Activated CD8-positive, alpha-beta memory T cell treated with anti-CD3 and anti-CD28 coated beads, Interleukin-2, amount 10 ng/mL, durations not matched to agents 7 days and 5 days (primary cell): ENCODE measurements at regions not wholly inside any gene's neighbourhood (a gene's known extent, or its start where the extent isn't known, plus 50 kb on each side); places are given as distances from the start of the nearest gene placed in this dataset.

ENCODE experiments used
- ATAC-seq: fragments of 150-1000 bp; cut with Tn5 transposase; one replicate; pipeline ENCODE4 v1.10.0; 2021; ENCODE audit warnings: moderate library complexity
- CTCF ChIA-PET: fragments of 350-600 bp; sonication (Branson Sonifier 250); formaldehyde crosslinking; loops from one replicate; lab custom pipeline; 2021; ENCODE audit warnings: antibody characterized with exemption; lab: Charles Lee
- DNase-seq: peaks from one replicate; pipeline ENCODE4 v3.0.0-alpha.2; 2020
- H3K27ac Mint-ChIP-seq: one replicate; pipeline ENCODE4 v1.8.0; 2021; ENCODE audit warnings: mild to moderate bottlenecking, mixed read lengths
- H3K27me3 Mint-ChIP-seq: one replicate; pipeline ENCODE4 v1.8.0; 2021; ENCODE audit warnings: mixed read lengths
- H3K36me3 Mint-ChIP-seq: one replicate; pipeline ENCODE4 v1.8.0; 2021; ENCODE audit warnings: mild to moderate bottlenecking, mixed read lengths
- H3K4me1 Mint-ChIP-seq: one replicate; pipeline ENCODE4 v1.8.0; 2021; ENCODE audit warnings: mixed read lengths
- H3K4me3 Mint-ChIP-seq: one replicate; pipeline ENCODE4 v1.8.0; 2021; ENCODE audit warnings: mild to moderate bottlenecking, moderate library complexity, mixed read lengths
- H3K9me3 Mint-ChIP-seq: one replicate; pipeline ENCODE4 v1.8.0; 2022; ENCODE audit warnings: low read depth, mixed read lengths

DNA sequence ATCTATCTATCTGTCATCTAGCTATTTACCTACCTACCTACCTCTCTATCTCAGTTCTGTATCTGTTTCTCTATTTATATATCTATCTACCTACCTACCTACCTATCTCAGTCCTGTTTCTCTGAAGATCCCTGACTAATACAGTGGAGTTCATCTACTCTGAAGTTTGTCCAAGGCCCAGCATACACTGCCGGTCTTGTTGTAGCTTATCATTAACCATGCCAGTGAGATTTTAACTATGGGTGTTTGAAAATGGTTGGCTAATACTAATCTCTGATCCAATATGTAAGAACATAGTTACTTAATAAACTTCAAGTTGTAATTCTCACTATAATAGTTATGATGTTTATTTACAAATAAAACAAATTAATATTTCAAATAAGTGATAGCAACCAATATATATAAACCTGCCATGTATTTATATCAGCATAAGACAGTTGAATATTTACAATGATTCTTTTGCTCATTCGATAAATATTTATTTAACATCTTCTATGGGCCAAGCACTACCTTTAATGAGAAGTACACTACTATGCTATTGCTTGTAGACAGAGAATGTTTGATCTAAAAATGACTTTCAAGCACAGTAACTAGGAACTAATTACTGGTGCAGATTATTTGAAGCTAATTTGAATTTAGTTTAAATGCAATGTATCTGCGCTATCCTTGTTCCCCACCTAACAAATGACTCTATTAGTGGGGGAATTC is 242.1 kb downstream of the KLF5 start:
- Mint-ChIP-seq H3K27ac (no peak overlapping the region), H3K27me3 (no peaks in the 10 kb centered on the region), H3K4me3 (no peak overlapping the region), H3K4me1 (peaks cover 13% of the 10 kb centered on the region), H3K9me3 (no peaks in the 10 kb centered on the region), H3K36me3 (no peaks in the 10 kb centered on the region)
- CTCF ChIA-PET = interaction anchor here (1.2 kb wide), 1 partner anchor 11 kb away, joined by 3 read pairs; no protein-coding TSS in a partner anchor
- ATAC-seq (no peak), DNase-seq (no peak)

DNA sequence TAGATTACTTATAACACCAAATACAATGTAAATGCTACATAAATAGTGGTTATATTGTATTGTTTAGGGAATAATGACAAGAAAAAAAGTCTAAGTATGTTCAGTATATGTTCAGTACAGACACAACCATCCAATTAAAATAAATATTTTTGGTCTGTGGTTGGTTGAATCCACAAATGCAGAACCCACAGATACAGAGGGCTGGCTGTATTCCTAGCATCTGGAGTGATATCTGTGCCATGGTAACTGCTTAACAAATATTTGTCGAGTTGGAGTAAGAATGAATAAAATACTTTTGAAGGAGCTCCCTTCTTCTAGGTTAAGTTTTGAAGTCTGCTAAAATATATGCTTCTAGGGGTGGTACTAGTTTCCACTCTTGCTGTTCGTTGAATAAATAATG is 241.0 kb downstream of the KLF5 start:
- no peaks in the 10 kb centered on the region for H3K9me3 Mint-ChIP-seq
- CTCF ChIA-PET = interaction anchor here (1.2 kb wide), 1 partner anchor 10 kb away, joined by 3 read pairs; no protein-coding TSS in a partner anchor
- H3K27ac Mint-ChIP-seq = no peak overlapping the region

DNA sequence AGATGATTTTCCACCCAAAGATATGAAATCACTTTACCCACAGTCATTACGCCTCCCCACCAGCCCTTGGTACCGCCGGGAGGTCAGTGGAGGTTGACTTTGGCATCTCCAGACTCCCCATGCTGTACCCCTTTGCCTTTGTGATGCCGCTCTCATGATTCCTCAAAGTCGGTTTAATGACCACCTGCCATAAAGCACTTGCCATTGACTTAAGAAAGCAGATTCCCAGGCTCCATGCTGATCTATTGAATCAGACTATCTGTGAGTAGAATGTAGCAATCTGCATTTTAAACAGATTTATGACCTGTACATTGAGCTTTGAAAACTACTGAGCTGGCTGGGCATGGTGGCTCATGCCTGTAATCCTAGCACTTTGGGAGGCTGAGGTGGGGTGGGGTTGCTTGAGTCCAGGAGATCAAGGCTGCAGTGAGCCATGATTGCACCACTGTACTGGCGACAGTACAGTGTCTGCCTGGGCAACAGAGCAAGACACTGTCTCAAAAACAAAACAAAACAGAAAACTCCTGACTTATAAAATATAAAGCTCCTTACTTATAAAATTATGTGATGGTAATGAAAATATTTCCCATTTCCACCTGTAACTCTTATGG is 235.2 kb downstream of the KLF5 start:
- no peaks in the 10 kb centered on the region for H3K36me3 Mint-ChIP-seq
- H3K4me3 Mint-ChIP-seq = no peak overlapping the region
- no peaks in the 10 kb centered on the region for H3K4me1 Mint-ChIP-seq
- H3K27ac Mint-ChIP-seq = no peak overlapping the region
- CTCF ChIA-PET = no interaction called here
- ATAC-seq (no peak), DNase-seq (no peak)
- no peaks in the 10 kb centered on the region for H3K9me3 Mint-ChIP-seq
- H3K27me3 Mint-ChIP-seq = peaks cover 19% of the 10 kb centered on the region

More for the DNA sequence above, 241.0 kb downstream of the KLF5 start:
- Mint-ChIP-seq H3K4me3 (no peak overlapping the region), H3K4me1 (peaks cover 13% of the 10 kb centered on the region), H3K27me3 (no peaks in the 10 kb centered on the region), H3K36me3 (no peaks in the 10 kb centered on the region)
- no peak for DNase-seq
- no peak for ATAC-seq

DNA sequence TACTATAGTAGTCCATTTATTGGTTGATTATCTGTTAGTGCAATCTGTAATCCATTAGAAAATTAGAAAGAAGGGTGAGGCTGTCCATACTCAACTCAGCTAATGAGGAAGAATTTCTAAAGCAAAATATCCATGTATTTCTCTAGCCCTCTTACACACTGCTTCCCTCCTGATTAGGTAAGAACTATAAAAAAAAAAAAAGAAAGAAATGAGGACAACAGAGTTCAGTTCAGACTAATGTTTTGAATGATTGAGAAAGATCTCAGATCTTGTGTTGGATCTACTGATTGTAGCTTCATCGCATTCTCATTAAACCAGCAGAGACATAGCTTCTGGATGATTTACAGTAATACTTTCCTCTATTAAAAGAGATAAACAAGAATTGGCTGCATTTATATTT is 233.3 kb downstream of the KLF5 start:
- Mint-ChIP-seq H3K36me3 (no peaks in the 10 kb centered on the region), H3K27ac (no peak overlapping the region), H3K9me3 (no peaks in the 10 kb centered on the region), H3K27me3 (peaks cover 19% of the 10 kb centered on the region), H3K4me1 (no peaks in the 10 kb centered on the region), H3K4me3 (no peak overlapping the region)
- CTCF ChIA-PET = no interaction called here
- DNase-seq (no peak), ATAC-seq (no peak)

DNA sequence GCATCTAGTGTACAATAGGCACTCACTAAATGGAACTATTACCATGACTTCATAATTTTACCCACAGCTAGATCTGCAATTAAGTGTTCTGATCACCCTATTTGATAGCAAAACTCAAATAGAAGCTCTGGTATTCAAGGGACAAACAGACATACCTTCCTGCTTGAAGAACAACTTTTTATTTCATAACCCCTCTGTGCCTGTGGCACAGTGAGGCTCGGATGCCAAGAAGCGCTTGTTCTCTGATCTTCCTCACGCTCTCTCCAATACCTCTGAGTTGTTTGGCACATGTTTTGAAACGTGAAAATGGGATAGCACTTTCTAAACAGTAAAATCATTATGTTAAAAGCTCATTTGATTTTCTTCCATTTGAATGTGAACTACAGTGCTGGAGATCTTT is 232.0 kb downstream of the KLF5 start:
- Mint-ChIP-seq H3K27ac (no peak overlapping the region), H3K36me3 (no peaks in the 10 kb centered on the region), H3K4me1 (no peaks in the 10 kb centered on the region), H3K9me3 (no peaks in the 10 kb centered on the region), H3K27me3 (peaks cover 20% of the 10 kb centered on the region), H3K4me3 (no peak overlapping the region)
- ATAC-seq (no peak), DNase-seq (no peak)
- CTCF ChIA-PET = no interaction called here

DNA sequence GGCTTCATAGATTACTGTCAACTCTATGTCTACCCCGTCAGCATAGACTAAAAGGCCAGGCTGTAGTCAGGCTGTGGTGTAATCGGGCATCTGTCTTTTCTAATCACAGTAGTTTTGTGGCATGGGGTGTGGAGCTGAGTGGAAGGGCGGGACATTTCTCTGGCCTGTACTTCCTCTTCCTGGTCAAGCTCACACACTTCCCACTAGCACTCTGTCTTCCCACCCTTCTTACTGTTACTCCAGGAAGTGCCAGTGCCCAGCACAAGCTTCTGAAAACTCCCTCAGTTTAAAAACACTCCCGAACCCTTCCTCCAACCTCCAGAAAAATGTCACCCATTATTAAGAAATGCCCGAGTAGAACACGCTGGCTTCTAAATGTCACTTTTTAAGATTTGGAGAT is 229.8 kb downstream of the KLF5 start:
- Mint-ChIP-seq H3K27ac (no peak overlapping the region), H3K36me3 (no peaks in the 10 kb centered on the region), H3K4me1 (no peaks in the 10 kb centered on the region), H3K4me3 (no peak overlapping the region), H3K9me3 (no peaks in the 10 kb centered on the region), H3K27me3 (peaks cover 17% of the 10 kb centered on the region)
- CTCF ChIA-PET = no interaction called here
- DNase-seq (no peak), ATAC-seq (no peak)

DNA sequence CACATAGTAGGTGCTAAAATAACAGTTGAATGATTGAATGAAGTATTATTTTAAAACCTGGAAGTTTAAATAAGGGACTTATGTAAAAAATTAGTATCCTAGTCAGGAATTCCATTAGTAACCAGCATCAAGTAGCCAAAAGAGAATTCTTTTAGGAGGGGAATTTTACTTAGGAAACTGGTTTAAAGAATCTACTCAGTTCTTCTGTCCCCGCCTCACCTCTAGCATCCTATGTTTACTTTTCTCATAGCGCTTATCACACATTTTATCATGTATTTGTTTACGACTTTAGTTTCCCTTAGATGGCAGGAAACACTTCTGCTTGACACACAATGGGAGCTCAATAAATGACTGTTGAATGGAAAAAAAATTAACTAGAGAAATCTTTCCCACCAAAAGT is 229.0 kb downstream of the KLF5 start:
- H3K9me3 Mint-ChIP-seq = no peaks in the 10 kb centered on the region
- no peak overlapping the region for H3K4me3 Mint-ChIP-seq
- ATAC-seq (no peak), DNase-seq (no peak)
- peaks cover 17% of the 10 kb centered on the region for H3K27me3 Mint-ChIP-seq
- CTCF ChIA-PET = no interaction called here
- H3K36me3 Mint-ChIP-seq = no peaks in the 10 kb centered on the region
- H3K4me1 Mint-ChIP-seq = no peaks in the 10 kb centered on the region
- no peak overlapping the region for H3K27ac Mint-ChIP-seq

DNA sequence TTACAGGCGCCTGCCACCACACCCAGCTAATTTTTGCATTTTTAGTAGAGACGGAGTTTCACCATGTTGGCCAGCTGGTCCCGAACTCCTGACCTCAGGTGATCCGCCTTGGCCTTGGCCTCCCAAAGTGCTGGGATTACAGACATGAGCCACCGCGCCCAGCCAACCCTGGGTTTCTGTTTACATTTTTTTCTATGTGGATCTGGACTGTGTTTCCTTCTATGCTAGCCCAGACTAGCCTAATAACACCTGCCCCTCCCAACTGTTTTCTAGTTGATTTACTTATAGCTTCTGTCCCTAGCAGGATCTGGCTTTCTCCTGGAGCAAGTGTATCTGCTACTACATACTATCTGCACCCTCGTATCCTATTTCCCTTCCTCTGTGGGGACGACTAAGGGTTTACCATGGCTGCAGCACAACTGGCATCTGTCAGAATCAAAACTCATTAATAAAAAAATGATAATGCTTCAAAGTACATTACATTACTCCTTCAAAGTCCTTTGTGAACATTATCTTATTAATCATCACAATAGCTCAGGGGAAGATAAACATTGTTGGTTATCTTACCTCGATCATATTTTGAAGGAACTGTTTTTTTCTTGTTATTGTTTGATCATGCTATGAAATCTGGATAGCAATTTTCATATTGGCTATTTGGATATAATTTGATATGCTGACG is 228.3 kb downstream of the KLF5 start:
- DNase-seq (no peak), ATAC-seq (no peak)
- H3K4me1 Mint-ChIP-seq = no peaks in the 10 kb centered on the region
- no peak overlapping the region for H3K4me3 Mint-ChIP-seq
- CTCF ChIA-PET = no interaction called here
- H3K9me3 Mint-ChIP-seq = no peaks in the 10 kb centered on the region
- H3K27me3 Mint-ChIP-seq = peaks cover 15% of the 10 kb centered on the region
- no peak overlapping the region for H3K27ac Mint-ChIP-seq
- no peaks in the 10 kb centered on the region for H3K36me3 Mint-ChIP-seq

DNA sequence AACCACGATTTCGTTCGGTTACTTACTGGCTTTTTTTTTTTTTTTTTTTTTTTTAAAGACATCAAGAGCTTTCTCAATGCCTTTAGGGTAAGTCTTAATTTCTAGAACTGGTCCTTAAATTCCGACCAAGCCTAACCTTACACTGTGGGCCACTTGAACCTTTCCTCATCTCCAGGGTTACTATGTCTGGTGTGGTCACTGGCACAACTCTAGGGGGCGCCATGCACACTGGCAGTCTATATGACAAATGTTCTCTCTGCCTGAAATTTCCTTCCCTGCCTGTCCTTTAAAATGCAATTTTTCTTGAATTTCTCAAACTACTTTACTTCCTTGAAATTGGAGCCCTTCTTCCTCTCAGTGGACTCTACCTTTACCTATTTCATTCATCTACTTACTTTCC is 227.4 kb downstream of the KLF5 start:
- no peaks in the 10 kb centered on the region for H3K4me1 Mint-ChIP-seq
- no peak overlapping the region for H3K4me3 Mint-ChIP-seq
- H3K36me3 Mint-ChIP-seq = no peaks in the 10 kb centered on the region
- CTCF ChIA-PET = no interaction called here
- H3K27ac Mint-ChIP-seq = no peak overlapping the region
- peaks cover 4% of the 10 kb centered on the region for H3K9me3 Mint-ChIP-seq
- DNase-seq (no peak), ATAC-seq (no peak)
- H3K27me3 Mint-ChIP-seq = peaks cover 12% of the 10 kb centered on the region

DNA sequence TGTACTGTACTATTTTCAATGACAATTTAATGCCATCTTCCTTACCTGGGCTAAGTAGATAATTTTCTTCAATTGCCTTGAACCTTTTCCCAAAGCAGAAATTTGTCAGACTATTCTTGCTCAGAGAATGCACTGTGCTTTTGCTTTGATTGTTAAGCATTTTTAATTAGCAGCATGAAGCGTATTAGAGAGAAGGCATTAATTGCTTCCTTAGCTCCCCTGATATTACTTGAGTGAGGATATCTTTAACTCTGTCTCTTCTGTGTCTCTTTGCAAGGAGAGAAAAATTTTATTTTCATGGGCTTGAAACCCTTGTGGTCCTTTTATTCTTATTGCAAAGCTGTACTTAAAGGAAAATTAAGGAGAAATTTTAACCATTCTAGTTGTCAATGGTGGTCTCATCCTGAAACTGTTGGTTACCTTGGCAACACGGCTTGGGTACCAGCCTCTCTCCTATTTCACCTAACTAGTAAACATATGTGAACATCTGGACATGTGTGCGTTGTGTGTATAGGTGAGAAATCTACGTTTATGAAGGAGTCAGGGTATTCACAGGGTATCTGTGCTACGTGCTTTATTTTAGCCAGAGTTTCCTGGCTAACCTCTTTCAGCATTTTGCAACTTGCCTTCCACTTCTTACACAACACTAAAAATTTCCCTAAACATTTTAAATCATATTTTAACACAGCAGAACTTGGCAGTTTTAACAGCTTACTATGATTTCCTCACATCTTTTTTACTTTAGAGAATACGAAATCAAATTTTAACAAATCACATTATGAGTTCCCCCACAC is 225.5 kb downstream of the KLF5 start:
- Mint-ChIP-seq H3K36me3 (no peaks in the 10 kb centered on the region), H3K4me1 (no peaks in the 10 kb centered on the region), H3K27ac (no peak overlapping the region), H3K27me3 (peaks cover 4% of the 10 kb centered on the region), H3K4me3 (no peak overlapping the region), H3K9me3 (peaks cover 4% of the 10 kb centered on the region)
- DNase-seq (no peak), ATAC-seq (no peak)
- CTCF ChIA-PET = interaction anchor here (1.0 kb wide), 1 partner anchor 9 kb away, joined by 3 read pairs; no protein-coding TSS in a partner anchor

DNA sequence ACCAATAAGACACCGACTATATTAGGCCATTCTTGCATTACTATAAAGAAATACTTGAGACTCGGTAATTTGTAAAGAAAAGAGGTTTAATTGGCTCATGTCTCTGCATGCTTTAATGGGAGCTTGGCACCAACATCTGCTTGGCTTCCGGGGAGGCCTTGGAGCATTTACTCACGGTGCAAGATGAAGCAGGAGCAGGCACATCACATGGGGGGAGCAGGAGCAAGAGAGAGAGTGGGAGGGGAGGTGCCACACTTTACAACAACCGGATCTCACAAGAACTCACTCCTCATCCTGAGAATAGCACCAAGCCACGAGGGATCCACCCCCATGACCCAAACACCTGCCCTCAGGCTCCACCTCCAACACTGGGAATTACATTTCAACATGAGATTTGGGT is 224.8 kb downstream of the KLF5 start:
- CTCF ChIA-PET = no interaction called here
- peaks cover 4% of the 10 kb centered on the region for H3K27me3 Mint-ChIP-seq
- no peak overlapping the region for H3K27ac Mint-ChIP-seq
- ATAC-seq = no peak
- DNase-seq = no peak
- H3K4me1 Mint-ChIP-seq = no peaks in the 10 kb centered on the region
- H3K9me3 Mint-ChIP-seq = peaks cover 4% of the 10 kb centered on the region
- no peaks in the 10 kb centered on the region for H3K36me3 Mint-ChIP-seq
- H3K4me3 Mint-ChIP-seq = no peak overlapping the region

DNA sequence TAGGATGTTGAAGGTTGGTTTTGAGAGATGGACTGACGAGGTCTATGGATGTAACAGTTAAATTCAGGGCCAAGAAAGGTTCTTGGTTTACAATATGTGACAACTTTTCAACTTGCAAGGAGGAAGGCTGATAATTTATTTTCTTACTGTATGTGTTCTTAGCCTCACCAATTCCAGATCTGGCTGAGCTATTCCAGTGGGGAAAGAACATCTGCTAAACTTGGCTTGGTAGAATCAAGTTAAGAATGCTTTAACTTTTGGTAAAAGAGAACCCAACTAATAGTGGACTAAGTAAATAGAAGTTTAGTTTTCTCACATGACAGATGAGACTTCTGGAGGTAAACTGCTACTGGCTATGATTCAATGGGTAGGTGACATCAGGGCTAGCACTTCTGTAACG is 222.9 kb downstream of the KLF5 start:
- no peak for ATAC-seq
- CTCF ChIA-PET = no interaction called here

DNA sequence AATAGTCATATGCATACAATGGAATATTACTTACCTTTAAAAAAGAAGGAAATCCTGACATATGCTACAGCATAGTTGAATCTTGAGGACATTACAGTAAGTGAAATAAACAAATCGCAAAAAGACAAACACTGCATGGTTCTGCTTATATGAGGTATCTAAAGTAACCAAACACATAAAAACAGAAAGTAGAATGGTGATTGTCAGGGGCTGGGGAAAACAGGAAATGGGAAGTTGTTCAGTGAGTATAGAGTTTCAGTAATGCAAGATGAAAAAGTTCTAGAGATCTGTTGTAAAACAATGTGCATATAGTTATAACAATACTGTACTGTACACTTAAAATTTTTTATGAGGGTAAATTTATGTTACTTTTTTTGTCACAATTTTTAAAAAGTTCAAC is 219.4 kb downstream of the KLF5 start:
- Mint-ChIP-seq H3K4me1 (peaks cover 30% of the 10 kb centered on the region), H3K27me3 (peaks cover 2% of the 10 kb centered on the region), H3K9me3 (peaks cover 8% of the 10 kb centered on the region), H3K4me3 (no peak overlapping the region), H3K27ac (no peak overlapping the region), H3K36me3 (peaks cover 13% of the 10 kb centered on the region)
- ATAC-seq = no peak
- DNase-seq = no peak
- CTCF ChIA-PET = no interaction called here

More for the DNA sequence above, 222.9 kb downstream of the KLF5 start:
- H3K4me1 Mint-ChIP-seq = peaks cover 6% of the 10 kb centered on the region
- H3K9me3 Mint-ChIP-seq = peaks cover 8% of the 10 kb centered on the region
- no peak overlapping the region for H3K4me3 Mint-ChIP-seq
- DNase-seq = no peak
- no peak overlapping the region for H3K27ac Mint-ChIP-seq
- peaks cover 4% of the 10 kb centered on the region for H3K27me3 Mint-ChIP-seq
- peaks cover 8% of the 10 kb centered on the region for H3K36me3 Mint-ChIP-seq
